NB4 (cell line): ENCODE measurements at regions not wholly inside any gene's neighbourhood (a gene's known extent, or its start where the extent isn't known, plus 50 kb on each side); places are given as distances from the start of the nearest gene placed in this dataset.

Source experiments
- CTCF ChIP-seq: IDR thresholded peaks from one replicate; pipeline ENCODE4 v1.5.1; 2012; ENCODE audit warnings: low read depth, low read length
- POLR2A ChIP-seq: IDR thresholded peaks from 2 replicates; pipeline ENCODE4 v1.6.1; 2011; ENCODE audit warnings: mild to moderate bottlenecking; ENCODE audit not compliant: insufficient read length; ENCODE audit errors: extremely low read depth

- TF ChIP-seq CTCF, result no peak
- TF ChIP-seq POLR2A, result no peak
Observed at GRCh38 chr1:221919743-221920142, 177.9 kb upstream of the DUSP10 start.
